OCI-LY3 (cell line): ENCODE measurements at regions not wholly inside any gene's neighbourhood (a gene's known extent, or its start where the extent isn't known, plus 50 kb on each side); places are given as distances from the start of the nearest gene placed in this dataset.

Source experiments
- H2AFZ ChIP-seq: fragments of 200-600, 300-600 bp; shearing (Covaris generic); 2 replicates; pipeline ENCODE4 v1.6.0; 2014; ENCODE audit warnings: antibody characterized with exemption, low read depth, low read length
- H3K27ac ChIP-seq: fragments of 200-600, 300-600 bp; sonication (generic); 2 replicates; pipeline ENCODE4 v1.5.1; 2014; ENCODE audit warnings: mild to moderate bottlenecking, low read length, moderate library complexity, mixed read lengths
- H3K27me3 ChIP-seq: fragments of 200-600, 300-600 bp; sonication (generic); 2 replicates; pipeline ENCODE4 v1.6.1; 2014; ENCODE audit warnings: low read depth, low read length, mixed read lengths
- H3K36me3 ChIP-seq: fragments of 200-600, 300-600 bp; sonication (generic); replicated peaks from 2 replicates; pipeline ENCODE3; 2014; ENCODE audit warnings: low read depth, low read length, mixed read lengths
- H3K4me1 ChIP-seq: fragments of 300-600, 200-600 bp; sonication (generic); 2 replicates; pipeline ENCODE4 v1.6.1; 2014; ENCODE audit warnings: low read length, mixed read lengths
- H3K4me2 ChIP-seq: fragments of 200-600, 300-600 bp; sonication (generic); 2 replicates; pipeline ENCODE4 v1.6.1; 2014; ENCODE audit warnings: low read length, mixed read lengths
- H3K4me3 ChIP-seq: fragments of 300-600, 200-600 bp; sonication (generic); 2 replicates; pipeline ENCODE4 v1.5.1; 2014; ENCODE audit warnings: antibody characterized with exemption, mild to moderate bottlenecking, low read length, moderate library complexity
- H3K79me2 ChIP-seq: fragments of 300-600, 200-600 bp; shearing (Covaris generic); 2 replicates; pipeline ENCODE4 v1.6.1; 2014; ENCODE audit warnings: mild to moderate bottlenecking, low read length, mixed read lengths
- H3K9ac ChIP-seq: fragments of 300-600, 200-600 bp; shearing (Covaris generic); 2 replicates; pipeline ENCODE4 v1.6.0; 2014; ENCODE audit warnings: mild to moderate bottlenecking, low read length, moderate library complexity
- H3K9me3 ChIP-seq: fragments of 200-600, 300-600 bp; shearing (Covaris generic); 2 replicates; pipeline ENCODE4 v1.6.1; 2014; ENCODE audit warnings: low read length, mixed read lengths; ENCODE audit not compliant: insufficient read depth
- H4K20me1 ChIP-seq: fragments of 200-600, 300-600 bp; sonication (generic); 2 replicates; pipeline ENCODE4 v1.6.1; 2016; ENCODE audit warnings: low read length, mixed read lengths; ENCODE audit not compliant: insufficient read depth
- EZH2phosphoT487 ChIP-seq: fragments of 200-600 bp; shearing (Covaris generic); IDR thresholded peaks from 2 replicates; pipeline ENCODE4 v1.6.1; 2018; ENCODE audit warnings: antibody characterized with exemption, mixed run types, low read depth
- TF ChIP-seq, protein P1 (sequence below): fragments of 200-600, 300-600 bp; sonication (generic); IDR thresholded peaks from 2 replicates; pipeline ENCODE4 v1.5.1; 2014; ENCODE audit warnings: antibody characterized with exemption, low read length, low read depth

- Histone ChIP-seq H3K27ac (no peak overlapping the region), H3K9me3 (no peaks in the 10 kb centered on the region), H3K9ac (no peak overlapping the region), H2AFZ (no peak overlapping the region), H4K20me1 (no peaks in the 10 kb centered on the region), H3K4me1 (no peaks in the 10 kb centered on the region), H3K4me3 (no peak overlapping the region), H3K79me2 (no peaks in the 10 kb centered on the region), H3K4me2 (no peak overlapping the region), H3K27me3 (no peaks in the 10 kb centered on the region), H3K36me3 (no peaks in the 10 kb centered on the region)
- TF ChIP-seq, protein P1, sequence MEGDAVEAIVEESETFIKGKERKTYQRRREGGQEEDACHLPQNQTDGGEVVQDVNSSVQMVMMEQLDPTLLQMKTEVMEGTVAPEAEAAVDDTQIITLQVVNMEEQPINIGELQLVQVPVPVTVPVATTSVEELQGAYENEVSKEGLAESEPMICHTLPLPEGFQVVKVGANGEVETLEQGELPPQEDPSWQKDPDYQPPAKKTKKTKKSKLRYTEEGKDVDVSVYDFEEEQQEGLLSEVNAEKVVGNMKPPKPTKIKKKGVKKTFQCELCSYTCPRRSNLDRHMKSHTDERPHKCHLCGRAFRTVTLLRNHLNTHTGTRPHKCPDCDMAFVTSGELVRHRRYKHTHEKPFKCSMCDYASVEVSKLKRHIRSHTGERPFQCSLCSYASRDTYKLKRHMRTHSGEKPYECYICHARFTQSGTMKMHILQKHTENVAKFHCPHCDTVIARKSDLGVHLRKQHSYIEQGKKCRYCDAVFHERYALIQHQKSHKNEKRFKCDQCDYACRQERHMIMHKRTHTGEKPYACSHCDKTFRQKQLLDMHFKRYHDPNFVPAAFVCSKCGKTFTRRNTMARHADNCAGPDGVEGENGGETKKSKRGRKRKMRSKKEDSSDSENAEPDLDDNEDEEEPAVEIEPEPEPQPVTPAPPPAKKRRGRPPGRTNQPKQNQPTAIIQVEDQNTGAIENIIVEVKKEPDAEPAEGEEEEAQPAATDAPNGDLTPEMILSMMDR = no peak
- no peak for TF ChIP-seq EZH2phosphoT487
Observed at GRCh38 chr14:51547260-51547659, 104.5 kb upstream of the FRMD6 start.

- Histone ChIP-seq H3K79me2 (no peaks in the 10 kb centered on the region), H3K36me3 (no peaks in the 10 kb centered on the region), H4K20me1 (no peaks in the 10 kb centered on the region), H3K9ac (no peak overlapping the region), H2AFZ (no peak overlapping the region), H3K27ac (no peak overlapping the region), H3K9me3 (no peaks in the 10 kb centered on the region), H3K4me2 (no peak overlapping the region), H3K4me1 (no peaks in the 10 kb centered on the region), H3K27me3 (0 out of 2 replicates have a peak, but pooled peaks cover 2% of the 10 kb centered on the region), H3K4me3 (no peak overlapping the region)
- TF ChIP-seq EZH2phosphoT487 = no peak
- TF ChIP-seq, protein P1 = no peak
Observed at GRCh38 chr14:51547701-51548100, 104.0 kb upstream of the FRMD6 start.

- Histone ChIP-seq H3K4me1 (no peaks in the 10 kb centered on the region), H3K36me3 (no peaks in the 10 kb centered on the region), H4K20me1 (no peaks in the 10 kb centered on the region), H2AFZ (no peak overlapping the region), H3K9me3 (no peaks in the 10 kb centered on the region), H3K4me2 (no peak overlapping the region), H3K9ac (no peak overlapping the region), H3K27me3 (peaks cover 7% of the 10 kb centered on the region; the same call in 1 of the 2 replicates), H3K79me2 (no peaks in the 10 kb centered on the region), H3K27ac (no peak overlapping the region), H3K4me3 (no peak overlapping the region)
- no peak for TF ChIP-seq EZH2phosphoT487
Observed at GRCh38 chr14:51548187-51548586, 103.5 kb upstream of the FRMD6 start.

DNA sequence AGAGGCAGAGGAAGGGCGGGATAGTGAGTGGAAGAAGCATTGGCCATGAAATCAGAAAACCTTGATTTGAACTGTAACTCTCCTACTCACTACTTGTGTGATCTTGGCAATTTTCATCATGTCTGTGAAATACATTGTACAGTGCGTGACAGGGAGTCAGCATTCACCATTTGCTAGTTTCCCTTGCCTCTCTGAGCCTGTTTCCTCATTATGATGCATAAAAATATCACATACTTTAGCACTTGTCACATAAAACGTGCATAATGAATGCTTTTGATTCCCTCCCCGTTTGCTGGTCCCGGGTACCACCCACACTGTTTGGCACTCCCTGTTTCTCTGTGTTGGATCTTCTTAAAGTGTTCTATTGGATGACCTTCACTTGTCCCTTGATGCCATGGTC is 101.1 kb upstream of the FRMD6 start:
- no peak overlapping the region for H2AFZ ChIP-seq
- no peak overlapping the region for H3K4me3 ChIP-seq
- H3K4me2 ChIP-seq = no peak overlapping the region
- H3K79me2 ChIP-seq = no peaks in the 10 kb centered on the region
- TF ChIP-seq, protein P1 = no peak
- TF ChIP-seq EZH2phosphoT487 = no peak
- H4K20me1 ChIP-seq = no peaks in the 10 kb centered on the region
- no peak overlapping the region for H3K27ac ChIP-seq
- no peaks in the 10 kb centered on the region for H3K4me1 ChIP-seq
- peaks cover 21% of the 10 kb centered on the region for H3K27me3 ChIP-seq
- no peaks in the 10 kb centered on the region for H3K36me3 ChIP-seq
- H3K9me3 ChIP-seq = no peaks in the 10 kb centered on the region
- H3K9ac ChIP-seq = no peak overlapping the region

DNA sequence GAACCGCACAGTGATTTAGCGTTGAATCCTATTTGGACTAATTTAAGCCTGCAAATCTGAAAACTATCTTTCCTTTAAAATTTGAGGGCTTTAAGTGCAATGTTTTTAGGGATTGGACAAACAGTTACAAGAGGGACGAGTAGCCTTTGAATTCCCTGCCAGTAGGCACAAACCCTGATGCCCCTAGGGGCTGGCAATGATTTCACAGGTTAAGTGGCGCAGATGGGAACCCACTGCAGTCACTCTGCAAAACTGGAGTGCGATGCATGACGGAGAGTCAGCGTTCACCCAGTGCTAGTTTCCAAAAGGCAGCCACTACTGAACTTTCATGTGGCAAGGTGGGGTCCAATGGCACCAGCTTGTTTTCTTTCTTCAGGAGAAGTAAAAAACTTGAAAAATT is 99.4 kb upstream of the FRMD6 start:
- Histone ChIP-seq H3K27ac (no peak overlapping the region), H3K4me2 (no peak overlapping the region), H3K27me3 (peaks cover 21% of the 10 kb centered on the region), H3K79me2 (no peaks in the 10 kb centered on the region), H4K20me1 (no peaks in the 10 kb centered on the region), H3K36me3 (no peaks in the 10 kb centered on the region), H2AFZ (no peak overlapping the region), H3K9ac (no peak overlapping the region), H3K4me3 (no peak overlapping the region), H3K4me1 (no peaks in the 10 kb centered on the region), H3K9me3 (no peaks in the 10 kb centered on the region)
- TF ChIP-seq, protein P1 = no peak
- TF ChIP-seq EZH2phosphoT487 = no peak
